H1 (cell line): ENCODE measurements at regions not wholly inside any gene's neighbourhood (a gene's known extent, or its start where the extent isn't known, plus 50 kb on each side); places are given as distances from the start of the nearest gene placed in this dataset.

Experiments
- EZH2 ChIP-seq: fragments of 200-600 bp; sonication (generic); IDR thresholded peaks from 2 replicates; pipeline ENCODE4 v1.7.1; 2012; ENCODE audit warnings: low read depth, mild to moderate bottlenecking, moderate library complexity, low read length, inconsistent platforms; ENCODE audit not compliant: severe bottlenecking
- RFX5 ChIP-seq: IDR thresholded peaks from 2 replicates; pipeline ENCODE4 v1.6.1; 2011; ENCODE audit warnings: low read depth, low read length, improper control_type of control experiment, borderline replicate concordance

DNA sequence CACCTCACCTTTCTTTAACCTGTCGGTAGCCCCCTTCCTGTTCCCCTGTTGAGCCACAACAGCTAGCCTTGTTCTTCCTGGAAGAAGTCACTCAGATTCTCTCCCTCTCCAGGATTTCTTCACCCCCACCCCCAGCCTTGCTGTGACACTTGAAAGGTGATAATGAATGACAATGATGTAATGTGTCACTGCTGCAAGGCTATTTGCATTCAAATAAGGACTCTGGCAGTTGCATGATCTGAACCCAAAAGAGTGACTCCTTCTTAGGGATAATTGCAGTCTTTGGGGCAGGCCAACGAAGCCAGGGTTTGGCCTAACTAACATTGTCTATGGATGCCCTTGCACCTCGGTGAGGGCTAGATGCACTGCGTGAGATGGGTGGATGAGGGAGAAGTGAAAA is 154.4 kb upstream of the CLINT1 start:
- no peak for TF ChIP-seq EZH2
- no peak for TF ChIP-seq RFX5
